ENCODE measurements at regions not wholly inside any gene's neighbourhood (a gene's known extent, or its start where the extent isn't known, plus 50 kb on each side); places are given as distances from the start of the nearest gene placed in this dataset.

GRCh38 chr10:20455774-20456173 lies 441.3 kb downstream of the NEBL start:
- intact Hi-C loops (cut with DNase I): no loop called here
- DNase-seq (ENCODE audit: missing footprints) (no peak), ATAC-seq (no peak)

DNA sequence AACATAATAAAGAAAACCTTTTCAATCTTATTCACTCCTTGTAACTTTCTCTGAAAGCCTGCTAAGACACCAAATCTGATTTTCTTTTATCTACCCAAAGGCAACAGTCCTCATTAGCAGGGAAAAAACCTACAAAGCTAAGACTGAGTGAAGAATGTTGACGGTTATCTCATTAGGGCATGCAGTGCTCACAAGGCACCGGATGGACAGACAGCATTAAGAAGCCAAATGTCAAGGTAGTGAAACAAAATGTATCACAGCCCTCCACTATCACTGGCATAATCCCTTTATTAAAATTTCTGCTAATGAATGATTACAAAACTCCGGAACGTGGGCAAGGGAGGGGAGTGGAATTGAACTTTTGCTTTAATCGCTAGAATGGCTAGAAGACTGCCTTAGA lies 442.8 kb downstream of the NEBL start:
- intact Hi-C loops (cut with DNase I): no loop called here
- DNase-seq (ENCODE audit: missing footprints): no peak
- ATAC-seq: no peak

GRCh38 chr10:20446561-20447193 lies 450.4 kb downstream of the NEBL start:
- intact Hi-C loops (cut with DNase I): no loop called here
- no peak for ATAC-seq
- DNase-seq (ENCODE audit: missing footprints): no peak

- no peak for ATAC-seq
- intact Hi-C loops (cut with DNase I): no loop called here
- no peak for DNase-seq (ENCODE audit: missing footprints)
Measured at GRCh38 chr10:20443094-20443493, 454.0 kb downstream of the NEBL start.

GRCh38 chr10:20429742-20430141 lies 467.4 kb downstream of the NEBL start:
- intact Hi-C loops (cut with DNase I): no loop called here
- ATAC-seq: no peak
- no peak for DNase-seq (ENCODE audit: missing footprints)

DNA sequence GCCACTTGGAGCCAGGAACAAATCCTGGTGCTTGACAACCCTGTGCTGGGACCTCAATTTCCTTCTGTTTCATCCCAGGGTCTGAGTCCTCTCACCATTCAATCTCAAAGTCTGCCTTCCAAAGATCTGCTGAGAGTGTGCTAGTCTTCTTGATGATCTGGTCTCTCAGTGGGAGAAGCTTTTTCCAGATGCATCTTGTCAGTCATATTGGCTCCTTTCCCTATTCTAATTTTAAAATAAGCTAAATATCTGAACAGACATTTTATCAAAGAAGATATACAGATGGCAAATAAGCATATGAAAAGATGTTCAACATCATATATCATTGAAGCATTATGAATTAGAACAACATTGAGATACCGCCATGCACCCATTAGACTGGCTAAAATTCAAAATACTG lies 469.3 kb downstream of the NEBL start:
- ATAC-seq: no peak
- intact Hi-C loops (cut with DNase I): no loop called here
- no peak for DNase-seq (ENCODE audit: missing footprints)

DNA sequence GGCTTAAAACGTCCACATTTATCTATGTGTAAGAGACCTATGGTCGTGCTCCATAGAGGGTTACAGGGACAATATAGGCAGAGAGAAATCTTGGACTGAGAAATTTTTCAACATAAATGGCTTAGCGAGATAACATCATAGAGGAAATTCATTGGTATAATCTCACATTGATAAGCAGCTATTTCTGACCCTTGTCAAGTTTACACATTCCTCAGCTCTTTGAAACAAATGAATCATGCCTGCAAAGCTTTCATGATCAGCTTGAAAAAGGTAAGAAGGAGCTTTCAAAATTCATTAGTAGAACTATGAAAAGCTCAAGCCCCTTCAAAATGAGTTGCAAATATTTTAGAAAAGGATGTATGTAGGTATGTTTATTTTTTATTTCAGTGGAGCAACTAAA lies 478.8 kb downstream of the NEBL start:
- intact Hi-C loops (cut with DNase I): no loop called here
- ATAC-seq: no peak
- no peak for DNase-seq (ENCODE audit: missing footprints)

- DNase-seq (ENCODE audit: missing footprints): no peak
- no peak for ATAC-seq
- intact Hi-C loops (cut with DNase I): no loop called here
Measured at GRCh38 chr10:20417791-20418190, 479.3 kb downstream of the NEBL start.

- DNase-seq (ENCODE audit: missing footprints): no peak
- ATAC-seq: no peak
- intact Hi-C loops (cut with DNase I): no loop called here
Measured at GRCh38 chr10:20415684-20416083, 481.4 kb downstream of the NEBL start.

DNA sequence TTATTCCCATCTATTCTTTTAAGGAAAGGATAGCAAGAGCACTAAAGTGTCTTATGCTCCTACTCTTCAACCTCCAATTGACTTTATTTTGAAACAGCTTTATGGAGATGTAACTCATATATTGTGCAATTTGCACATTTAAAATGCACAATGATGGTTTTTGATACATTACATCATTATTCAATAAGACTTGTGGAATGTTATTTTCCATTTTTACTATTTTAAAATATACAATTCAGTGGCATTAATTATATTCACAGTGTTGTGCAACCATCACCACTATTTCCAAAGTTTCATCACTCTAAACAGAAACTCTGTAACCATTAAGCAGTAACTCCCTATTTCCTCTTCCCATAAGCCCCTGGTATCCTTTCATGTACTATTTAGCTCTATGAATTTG lies 489.8 kb downstream of the NEBL start:
- DNase-seq (ENCODE audit: missing footprints) (no peak), ATAC-seq (no peak)
- intact Hi-C loops (cut with DNase I): no loop called here

- no peak for ATAC-seq
- DNase-seq (ENCODE audit: missing footprints): no peak
- intact Hi-C loops (cut with DNase I): no loop called here
Measured at GRCh38 chr10:20406281-20407104, 490.6 kb downstream of the NEBL start.

- intact Hi-C loops (cut with DNase I): no loop called here
- DNase-seq (ENCODE audit: missing footprints) (no peak), ATAC-seq (no peak)
Measured at GRCh38 chr10:20405761-20406160, 491.4 kb downstream of the NEBL start.

DNA sequence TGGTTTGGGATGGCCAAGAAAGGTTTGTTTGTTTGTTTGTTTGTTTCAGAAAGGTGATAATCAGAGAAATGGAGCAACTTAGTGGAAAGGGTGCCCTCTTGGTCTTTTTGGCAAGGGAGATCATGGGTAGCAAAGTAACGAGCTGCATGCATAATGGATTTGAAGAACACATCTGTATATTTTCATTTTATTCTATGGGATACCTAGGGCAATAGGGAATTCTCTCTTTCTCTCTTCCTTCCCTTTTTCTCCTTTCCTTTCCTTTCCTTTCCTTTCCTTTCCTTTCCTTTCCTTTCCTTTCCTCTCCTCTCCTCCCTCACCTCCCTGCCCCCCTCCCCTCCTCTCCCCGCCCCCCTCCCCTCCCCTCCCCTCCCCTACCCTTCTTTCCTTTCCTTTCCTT lies 492.1 kb downstream of the NEBL start:
- DNase-seq (ENCODE audit: missing footprints) (no peak), ATAC-seq (no peak)
- intact Hi-C loops (cut with DNase I): no loop called here

GRCh38 chr10:20399772-20400171 lies 497.3 kb downstream of the NEBL start:
- no peak for ATAC-seq

DNA sequence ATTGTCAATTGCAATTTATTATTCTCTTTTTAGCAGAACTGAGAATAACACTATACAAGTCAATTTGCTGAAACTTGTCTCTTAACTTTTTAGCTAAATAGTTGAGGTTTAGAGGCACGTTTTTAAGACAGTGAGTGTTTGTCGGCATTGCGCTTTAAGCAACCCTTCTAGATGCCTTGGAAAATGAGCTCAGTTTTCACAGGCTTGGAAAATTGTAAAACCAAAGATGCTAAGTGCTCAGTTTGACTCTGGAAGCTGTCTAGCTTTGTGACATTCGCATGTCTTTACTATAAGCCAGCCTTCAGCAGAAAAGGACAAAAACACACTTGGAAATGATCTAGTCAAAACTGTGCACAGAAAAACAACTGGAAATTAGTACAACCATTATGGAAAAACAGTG lies 500.4 kb downstream of the NEBL start:
- ATAC-seq (no peak), DNase-seq (ENCODE audit: missing footprints) (no peak)
- intact Hi-C loops (cut with DNase I): no loop called here

More at GRCh38 chr10:20399772-20400171, 497.3 kb downstream of the NEBL start:
- no peak for DNase-seq (ENCODE audit: missing footprints)
- intact Hi-C loops (cut with DNase I): no loop called here

- no peak for ATAC-seq
- no peak for DNase-seq (ENCODE audit: missing footprints)
- intact Hi-C loops (cut with DNase I): no loop called here
Measured at GRCh38 chr10:20396205-20396604, 500.9 kb downstream of the NEBL start.

DNA sequence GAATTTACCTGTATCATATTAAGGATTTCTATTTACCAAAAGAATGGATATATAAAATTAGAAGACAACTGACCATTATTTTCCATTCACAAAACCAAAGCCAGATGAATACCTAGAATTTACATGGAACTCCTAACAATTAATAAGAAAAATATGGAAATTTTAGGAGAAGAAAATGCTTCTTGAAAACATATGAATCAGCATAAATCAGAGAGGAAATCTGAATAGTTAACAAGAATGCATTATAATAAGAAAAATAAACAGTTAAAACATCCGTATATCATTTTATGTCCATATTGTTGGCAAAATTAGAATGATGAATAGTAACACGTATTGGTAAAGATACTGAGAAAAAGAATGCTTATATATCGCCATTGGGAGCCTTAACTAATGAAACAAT lies 505.5 kb downstream of the NEBL start:
- ATAC-seq (no peak), DNase-seq (ENCODE audit: missing footprints) (no peak)
- intact Hi-C loops (cut with DNase I): no loop called here

- ATAC-seq: no peak
- intact Hi-C loops (cut with DNase I): no loop called here
- DNase-seq (ENCODE audit: missing footprints): no peak
Measured at GRCh38 chr10:20381761-20382160, 515.4 kb downstream of the NEBL start.

- no peak for ATAC-seq
- intact Hi-C loops (cut with DNase I): no loop called here
Measured at GRCh38 chr10:20380401-20380800, 516.7 kb downstream of the NEBL start.

GRCh38 chr10:20372748-20373147 lies 524.4 kb downstream of the NEBL start:
- intact Hi-C loops (cut with DNase I): no loop called here
- DNase-seq (ENCODE audit: missing footprints) (no peak), ATAC-seq (no peak)

More at GRCh38 chr10:20380401-20380800, 516.7 kb downstream of the NEBL start:
- DNase-seq (ENCODE audit: missing footprints): no peak
